ENCODE measurements at regions not wholly inside any gene's neighbourhood (a gene's known extent, or its start where the extent isn't known, plus 50 kb on each side); places are given as distances from the start of the nearest gene placed in this dataset.

DNA sequence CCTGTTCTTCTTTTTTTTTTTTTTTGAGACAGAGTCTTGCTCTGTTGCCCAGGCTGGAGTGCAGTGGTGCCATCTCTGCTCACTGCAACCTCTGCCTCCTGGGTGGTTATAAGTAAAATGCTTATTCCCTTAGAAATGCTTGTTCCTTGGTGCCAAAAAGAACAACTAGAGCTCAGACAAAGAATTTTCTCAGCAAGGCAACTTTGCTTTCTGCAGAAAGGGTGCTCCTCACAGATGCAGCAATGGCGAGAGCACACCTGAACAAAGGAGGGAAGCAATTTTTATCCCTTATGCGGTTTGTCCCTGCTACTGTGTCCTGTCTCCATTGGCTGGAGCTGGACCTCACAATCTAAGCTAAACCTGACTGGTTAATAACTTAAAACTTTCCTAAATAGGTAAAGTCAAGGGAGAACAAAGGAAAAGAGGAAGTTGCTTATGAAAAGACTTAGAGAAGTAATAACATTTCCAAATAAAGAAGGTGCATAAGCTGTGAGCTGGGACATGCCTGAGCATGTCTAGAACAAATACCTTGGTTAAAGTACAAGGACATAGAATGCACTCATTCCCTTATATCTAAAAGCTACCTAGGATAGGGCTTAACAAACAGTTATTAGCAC lies 90.0 kb upstream of the PRR5 start:
- no peak for DNase-seq

DNA sequence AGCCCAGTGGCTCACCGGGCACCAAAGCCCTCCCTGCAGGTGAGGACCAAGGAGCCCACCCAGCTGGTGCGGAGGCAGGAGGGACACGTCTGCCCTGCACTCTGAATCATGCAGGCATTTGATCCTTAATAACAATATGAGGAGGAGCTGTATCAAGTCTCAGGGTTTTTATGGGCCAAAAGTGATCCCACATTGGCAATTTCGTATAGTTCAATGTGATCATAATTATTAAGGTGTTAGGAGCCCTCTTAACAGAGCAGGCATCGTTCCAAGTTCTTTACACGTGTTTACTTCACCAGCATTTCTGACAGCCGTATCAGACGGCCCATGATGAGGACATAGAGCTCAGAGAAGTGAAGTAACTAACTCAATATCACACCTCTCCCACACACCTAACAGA lies 91.9 kb upstream of the PRR5 start:
- no peak for DNase-seq

DNA sequence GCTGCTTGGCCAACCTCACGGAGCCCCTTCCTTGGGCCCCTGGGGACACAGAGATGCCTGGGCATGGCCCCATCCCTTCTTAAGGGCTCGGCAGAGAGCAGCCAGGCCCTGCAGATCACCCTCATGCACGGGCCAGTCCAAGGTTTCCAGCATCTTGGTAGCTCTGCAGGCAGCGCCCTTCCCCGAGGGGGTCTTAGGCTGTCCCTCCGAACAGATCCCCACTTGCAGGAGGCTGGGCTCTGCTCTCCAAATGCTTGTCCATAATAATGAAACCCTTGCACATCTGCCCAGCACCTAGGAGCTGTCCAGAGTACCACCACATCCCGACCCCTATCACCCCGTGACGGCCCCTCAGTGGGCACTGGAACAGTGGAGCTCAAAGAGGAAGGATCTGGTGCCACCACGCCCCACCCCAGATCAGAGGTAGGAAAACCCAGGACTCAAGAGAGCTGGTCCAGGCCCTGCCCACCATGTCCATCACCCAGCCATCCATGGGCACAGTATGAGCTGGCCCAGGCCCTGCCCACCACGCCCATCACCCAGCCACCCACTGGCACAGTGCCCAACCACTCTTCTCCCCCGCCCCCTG lies 92.5 kb upstream of the PRR5 start:
- DNase-seq = no peak

DNA sequence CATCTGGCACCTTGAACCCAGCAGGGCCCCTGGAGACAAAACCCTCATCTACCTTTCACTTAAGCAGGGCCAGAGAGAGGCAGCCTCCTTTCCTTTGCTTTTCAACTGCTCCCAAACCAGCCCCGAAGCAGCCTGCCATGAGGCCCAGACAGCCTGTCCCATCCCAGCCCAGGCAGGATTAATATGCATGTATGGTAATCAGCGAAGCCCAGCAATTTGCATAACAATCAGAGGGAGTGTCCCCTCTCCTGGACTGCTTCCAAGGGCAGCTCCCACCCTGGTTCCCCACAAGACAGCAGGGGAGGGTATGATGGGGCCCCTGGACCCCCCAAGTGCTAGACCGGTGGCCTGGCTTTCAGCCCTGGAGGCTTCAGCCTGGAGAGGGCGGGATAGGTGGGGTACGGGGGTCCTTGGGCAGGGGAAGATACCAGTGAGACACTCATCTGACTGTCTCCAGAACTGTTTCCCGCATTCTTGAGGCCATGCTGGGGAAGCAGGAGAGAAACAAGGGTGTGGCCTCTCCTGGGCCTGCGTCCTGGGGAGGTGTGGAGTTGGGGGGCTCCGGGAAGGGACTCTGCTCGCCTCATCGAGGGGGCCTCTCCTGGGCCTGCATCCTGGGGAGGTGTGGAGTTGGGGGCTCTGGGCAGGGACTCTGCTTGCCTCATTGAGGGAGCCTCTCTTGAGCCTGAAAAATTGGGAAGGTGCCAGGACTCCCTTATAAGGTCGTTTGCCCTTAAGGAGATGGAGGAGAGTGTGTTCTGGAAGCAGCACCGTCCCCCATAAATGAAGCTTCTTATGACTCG lies 93.2 kb upstream of the PRR5 start:
- no peak for DNase-seq

DNA sequence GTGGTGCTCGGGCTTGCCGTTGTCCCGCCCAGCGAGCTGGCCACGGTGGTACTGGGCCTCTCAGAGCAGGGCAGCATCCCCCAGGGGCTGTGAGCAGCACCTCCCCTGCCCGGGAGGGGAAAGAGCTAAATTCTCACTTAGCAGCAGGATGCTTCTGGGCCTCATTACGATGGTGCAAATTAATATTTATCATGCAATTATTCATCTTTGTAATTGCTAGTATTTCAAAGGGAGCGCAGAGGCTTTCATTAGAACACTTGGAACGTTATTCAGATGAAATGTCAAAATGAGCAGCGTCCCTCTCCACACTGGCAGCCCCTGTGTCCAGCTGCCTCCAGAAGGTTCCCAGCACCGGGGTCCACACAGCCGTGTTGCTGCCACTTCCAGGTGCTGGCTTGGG lies 95.9 kb upstream of the PRR5 start:
- no peak for DNase-seq

DNA sequence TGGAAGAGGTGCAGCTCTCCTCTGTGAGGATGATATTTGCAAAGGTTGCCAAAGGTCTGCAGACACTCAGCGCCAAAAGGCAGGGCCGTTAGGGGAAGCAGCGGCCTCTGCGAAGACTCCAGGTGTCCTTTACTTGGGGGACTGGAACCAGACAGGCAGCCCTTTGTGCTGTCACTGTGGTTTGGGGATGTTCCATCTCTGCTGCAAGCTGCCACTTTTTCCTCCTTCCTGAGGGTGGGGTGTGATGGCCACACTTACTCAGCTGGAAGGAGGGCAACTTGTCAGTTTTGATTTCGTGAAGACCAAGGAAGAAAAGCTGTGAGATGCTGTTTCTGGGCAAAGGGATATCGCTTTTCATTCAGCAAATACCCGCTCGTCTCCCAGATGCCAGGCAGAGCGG lies 96.5 kb upstream of the PRR5 start:
- DNase-seq = no peak

DNA sequence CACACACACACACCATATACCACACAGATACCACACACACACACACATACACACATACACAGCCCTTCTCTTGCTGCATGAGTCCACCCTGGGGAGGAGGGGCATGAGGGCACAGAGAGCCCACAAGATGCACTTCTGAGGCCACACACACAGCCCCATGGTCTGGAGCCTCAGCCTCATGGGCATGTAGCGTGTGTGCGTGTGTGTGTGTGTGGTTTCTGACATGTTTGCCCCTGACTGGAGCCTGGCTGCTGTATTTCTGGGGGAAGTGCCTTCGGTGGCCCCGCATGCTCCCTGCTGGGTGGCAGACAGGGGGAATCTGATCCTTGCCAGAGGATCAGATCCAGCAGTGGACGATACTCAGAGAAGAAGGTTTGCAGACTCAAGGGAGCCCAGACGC lies 97.0 kb upstream of the PRR5 start:
- no peak for DNase-seq

DNA sequence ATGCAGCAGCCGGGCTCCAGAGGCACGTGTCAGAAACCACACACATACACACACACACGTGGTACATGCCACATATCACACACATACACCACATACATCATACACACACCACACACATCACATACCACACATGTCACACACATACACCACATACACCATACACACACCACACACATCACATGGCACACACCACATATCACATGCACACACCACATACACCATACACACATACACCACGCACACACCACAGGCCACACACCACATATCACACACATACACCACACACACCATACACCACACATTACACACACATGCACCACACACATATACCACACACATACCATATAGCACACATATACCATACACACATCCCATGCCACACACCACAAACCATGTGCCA lies 97.5 kb upstream of the PRR5 start:
- no peak for DNase-seq

DNA sequence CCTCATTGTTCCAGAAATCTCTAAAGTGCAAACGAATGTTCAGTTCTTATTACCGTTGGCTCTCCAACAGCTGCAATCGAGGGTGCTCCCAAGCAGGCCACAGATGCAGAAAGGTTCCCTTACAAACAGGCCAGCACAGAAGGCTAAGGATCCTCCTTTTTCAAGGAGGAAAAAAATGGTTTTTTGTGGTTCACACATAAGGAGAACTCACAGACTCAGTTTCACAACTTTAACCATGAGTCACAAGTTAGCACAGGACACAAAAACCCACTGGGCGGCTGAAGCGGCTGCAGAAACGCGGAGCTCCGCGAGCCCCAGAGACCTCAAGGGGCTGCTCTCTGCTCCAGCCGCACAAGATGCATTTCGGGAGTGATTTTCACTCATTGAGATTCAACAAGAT lies 98.2 kb upstream of the PRR5 start:
- DNase-seq = no peak

DNA sequence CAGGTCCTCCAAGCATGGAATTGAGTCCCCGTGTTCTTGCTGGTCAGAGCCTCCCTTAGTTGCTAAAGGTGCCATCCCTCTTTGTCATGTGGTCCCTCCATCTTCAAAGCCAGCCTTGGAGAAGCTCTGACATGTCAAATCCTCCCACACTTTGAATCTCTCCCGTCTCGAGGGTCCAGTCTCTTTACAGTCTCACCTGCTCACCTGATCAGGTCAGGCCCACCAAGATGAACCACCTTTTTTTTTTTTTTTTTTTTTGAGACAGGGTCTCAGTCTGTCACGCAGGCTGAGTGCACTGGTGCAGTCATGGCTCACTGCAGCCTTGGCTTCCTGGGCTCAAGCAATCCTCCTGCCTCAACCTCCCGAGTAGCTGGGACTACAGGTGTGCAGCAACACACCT lies 100.3 kb upstream of the PRR5 start:
- DNase-seq = no peak

DNA sequence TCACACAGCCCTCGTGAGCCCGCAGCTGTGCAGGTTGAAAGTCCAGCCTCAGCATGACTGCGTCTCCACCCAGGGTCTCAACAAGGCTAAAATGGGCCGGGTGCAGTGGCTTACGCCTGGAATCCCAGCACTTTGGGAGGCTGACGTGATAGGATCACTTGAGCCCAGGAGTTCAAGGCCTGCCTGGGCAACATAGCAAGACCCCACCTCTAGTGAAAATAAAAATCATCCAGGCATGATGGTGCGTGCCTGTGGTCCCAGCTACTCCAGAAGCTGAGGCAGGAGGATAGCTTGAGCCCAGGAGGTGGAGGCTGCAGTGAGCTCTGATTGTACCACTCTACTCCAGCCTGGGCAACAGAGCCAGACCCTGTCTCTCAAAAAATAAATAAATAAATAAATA lies 100.8 kb upstream of the PRR5 start:
- no peak for DNase-seq

DNA sequence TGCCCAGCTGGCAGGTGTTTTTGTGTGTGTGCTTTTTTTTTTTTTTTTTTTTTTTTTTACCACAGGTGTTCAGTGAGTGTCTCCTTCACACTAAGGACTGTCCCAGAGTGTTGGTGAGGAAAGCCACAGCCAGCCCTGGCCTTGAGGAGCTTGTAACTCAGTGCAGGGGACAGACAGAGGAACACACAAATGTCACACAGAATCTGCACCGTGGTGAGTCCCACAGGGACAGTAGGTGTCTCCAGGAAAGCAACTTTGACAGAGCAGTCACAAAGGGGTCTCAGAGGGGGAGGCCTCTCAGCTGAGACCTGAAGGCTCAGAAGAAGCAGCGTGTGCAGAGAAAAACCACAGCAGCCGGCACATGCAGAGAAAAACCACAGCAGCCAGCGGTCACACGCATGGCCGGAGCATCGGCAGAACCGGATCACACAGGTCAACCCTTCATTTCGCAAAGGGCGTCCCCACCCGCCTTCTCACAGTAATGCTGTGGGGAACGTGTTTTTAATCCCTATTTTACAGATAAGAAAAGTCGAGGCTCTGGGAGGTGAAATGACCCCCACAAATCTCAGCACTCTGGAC lies 101.7 kb upstream of the PRR5 start:
- no peak for DNase-seq

DNA sequence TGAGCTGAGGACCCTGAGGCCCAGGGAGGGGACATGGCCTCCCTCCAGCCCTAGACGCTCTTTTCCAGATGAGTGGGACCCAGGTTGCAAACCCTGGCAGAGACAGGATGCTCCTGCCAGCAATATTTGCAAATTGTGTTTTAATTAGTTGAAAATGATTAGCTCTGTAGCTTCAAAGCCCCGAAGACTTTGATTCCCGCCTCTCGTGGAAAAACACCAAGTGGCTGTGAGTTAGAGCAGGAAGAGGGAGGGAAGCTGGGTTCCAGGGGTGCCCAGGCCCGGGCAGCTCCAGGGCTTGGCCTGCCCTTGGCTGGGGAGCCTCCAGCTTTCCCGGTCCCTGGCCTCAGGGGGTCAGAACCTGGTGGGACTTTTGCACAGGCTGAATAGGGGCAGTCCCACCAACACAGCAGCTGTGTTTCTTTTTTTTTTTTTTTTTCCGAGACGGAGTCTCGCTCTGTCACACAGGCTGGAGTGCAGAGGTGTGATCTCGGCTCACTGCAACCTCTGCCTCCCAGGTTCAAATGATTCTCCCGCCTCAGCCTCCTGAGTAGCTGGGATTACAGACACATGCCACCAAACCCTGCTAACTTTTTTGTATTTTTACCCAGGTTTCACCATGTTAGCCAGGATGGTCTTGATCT lies 101.6 kb upstream of the RTL6 start:
- DNase-seq = no peak

DNA sequence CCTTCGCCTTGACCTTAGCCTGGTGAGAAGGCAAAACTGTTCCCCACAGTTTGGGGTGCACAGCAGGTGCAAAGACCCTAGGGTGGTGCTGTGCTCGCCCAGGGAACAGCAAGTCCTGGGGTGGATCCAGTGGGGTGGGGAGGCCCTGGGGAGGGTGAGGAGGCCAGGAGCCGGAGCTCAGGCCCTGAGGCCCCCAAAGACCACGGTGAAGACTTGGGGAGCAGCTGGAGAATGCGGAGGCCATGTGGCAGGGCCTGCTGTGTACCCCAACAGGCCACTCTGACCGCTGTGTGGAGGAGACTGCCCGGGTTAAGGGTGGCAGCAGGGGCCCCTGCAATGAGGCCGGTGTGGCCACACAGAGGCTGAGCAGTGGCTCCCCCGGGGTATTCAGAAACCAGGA lies 101.1 kb upstream of the RTL6 start:
- DNase-seq = no peak

DNA sequence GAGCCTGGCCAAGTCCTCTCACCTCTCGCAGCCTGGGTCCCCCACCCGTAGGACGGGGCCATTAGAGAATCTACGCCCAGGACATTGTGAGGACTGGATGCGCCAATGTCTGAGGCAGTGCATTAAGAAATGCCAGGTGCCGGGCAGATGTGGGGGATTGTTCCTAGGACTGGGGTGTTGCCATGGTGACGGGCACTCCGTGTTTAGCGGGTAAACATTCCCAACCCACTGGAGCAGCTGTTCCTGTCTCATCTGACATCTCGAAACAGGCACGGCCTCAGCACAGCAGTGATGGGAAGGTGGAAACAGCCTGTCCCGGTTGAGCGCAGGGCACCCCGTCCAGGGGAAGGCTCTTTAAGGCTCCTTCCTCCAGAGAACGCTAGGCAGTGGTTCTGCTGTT lies 99.6 kb upstream of the RTL6 start:
- DNase-seq = peak; percentile 36

DNA sequence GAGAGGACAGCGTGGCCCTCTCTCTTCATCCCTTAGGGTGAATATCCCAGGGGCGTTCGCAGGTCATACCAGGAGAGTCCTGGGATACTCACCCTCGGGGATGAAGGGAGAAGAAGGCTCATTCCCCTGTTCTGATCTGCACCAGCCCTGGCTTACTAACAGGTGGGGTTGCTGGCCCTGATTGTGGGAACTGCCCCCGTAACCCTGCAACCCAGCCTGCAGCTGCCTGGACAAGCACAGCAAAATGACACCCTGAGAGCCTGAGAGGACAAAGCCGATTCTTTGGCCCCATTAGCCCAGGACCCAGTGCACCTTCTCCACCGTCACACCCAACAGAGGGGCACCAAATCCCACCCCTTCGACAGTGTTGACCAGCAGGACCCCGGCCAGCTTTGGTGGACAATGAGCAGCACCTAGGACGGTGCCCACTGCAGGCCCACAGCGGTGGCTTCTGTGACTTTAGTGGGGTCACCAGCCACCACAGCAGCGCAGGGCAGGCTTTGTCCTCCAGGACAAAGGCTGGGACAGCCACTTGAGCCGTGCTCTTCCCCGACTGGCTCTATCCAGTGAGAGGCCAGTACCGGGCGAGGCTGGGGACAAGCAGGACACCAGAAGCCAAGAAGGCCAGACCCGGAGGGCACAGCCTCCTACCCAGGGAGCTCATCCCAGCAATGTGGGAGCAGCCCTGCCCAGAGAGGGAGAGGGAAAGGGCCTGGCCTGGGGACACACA lies 98.5 kb upstream of the RTL6 start:
- DNase-seq = no peak

DNA sequence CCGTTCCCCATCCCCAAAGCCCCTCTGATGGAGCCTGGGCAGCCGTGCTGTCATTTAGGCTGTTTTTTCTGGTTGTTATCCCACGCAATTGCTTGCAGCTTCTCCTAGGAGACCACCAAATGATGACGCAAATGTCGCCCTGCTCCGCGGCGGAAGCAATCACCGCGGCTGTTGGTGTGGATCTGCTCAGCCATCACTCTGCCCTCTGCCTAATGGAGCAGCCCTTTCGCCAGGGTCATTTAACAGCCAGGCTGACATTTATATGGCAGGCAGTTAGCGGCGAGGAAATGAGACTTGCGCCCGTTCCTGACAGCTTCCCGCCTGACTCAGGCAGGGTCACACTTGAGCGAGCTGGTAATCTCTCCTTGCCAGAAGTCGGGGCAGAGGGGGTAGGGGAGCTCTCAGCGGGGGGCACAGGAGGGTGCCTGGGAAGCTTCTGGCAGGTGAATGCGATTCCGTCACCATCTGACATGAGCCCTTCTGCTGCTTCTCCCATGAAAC lies 97.9 kb upstream of the RTL6 start:
- DNase-seq = no peak

DNA sequence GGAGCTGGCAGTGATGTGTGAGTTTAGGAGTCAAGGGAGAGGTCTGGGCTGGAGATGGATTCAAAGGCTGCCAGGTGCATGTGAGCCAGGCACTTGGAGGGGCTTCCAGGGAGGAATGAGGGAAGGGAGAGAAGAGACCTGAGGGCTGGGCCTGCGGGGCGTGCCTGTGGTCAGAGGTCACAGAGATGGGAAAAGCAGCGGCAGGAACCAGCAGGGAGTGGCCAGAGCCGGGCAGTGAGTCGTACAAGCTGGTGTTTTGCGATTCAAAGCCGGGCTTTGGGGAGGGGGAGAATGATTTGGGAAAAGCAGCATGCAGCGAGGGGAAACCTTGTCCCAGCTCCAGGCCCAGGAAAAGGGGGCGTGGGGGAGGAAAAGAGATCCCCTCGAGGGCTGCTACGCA lies 96.9 kb upstream of the RTL6 start:
- no peak for DNase-seq

DNA sequence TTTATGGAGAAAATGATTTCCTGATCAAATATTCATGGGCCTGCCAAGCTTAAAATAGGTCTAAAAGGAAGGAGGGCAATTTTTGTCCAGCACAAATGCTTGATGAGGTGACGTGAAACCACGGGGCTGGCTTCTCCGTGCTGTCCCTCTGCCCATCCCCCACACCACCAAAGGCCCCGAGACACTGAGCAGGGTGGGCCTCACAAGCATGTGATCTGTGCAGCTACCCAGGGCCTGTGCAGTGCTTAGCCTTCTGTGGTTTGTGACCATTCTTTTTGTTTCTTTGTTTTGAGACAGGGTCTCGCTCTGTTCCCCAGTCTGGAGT lies 94.8 kb upstream of the RTL6 start:
- DNase-seq = no peak

DNA sequence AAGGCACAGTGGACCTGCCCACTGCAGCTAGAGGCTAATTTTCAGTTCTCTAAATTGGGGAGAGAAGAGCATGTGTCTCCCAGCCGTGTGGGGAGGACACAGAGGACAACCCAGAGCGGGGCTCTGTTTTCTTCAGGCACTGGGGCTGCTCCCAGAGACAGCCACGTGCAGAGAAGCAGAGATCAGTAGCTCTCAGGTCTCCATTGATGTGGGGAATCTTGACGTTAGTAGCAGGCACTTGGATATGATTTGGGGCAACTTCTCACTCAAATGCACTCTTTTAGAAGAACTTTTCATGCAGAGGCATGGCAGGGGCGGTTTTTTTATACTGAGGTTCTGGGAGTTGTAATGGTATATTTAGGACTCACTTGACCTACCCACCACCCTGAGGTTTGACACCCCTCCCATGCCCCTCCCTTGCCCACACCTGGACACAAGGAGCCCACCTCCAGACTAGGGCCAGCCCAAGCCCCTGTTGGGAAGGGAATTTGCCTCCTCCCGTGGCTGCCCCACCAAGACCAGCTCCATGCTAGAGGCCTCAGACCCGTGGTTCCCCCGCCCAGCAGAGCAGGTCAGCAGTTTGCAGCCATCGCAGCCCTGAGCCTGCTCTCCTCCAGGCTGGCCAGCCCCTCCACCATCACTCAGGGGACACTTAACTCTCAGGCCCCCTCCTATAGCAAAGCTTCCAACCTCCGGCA lies 94.2 kb upstream of the RTL6 start:
- no peak for DNase-seq

DNA sequence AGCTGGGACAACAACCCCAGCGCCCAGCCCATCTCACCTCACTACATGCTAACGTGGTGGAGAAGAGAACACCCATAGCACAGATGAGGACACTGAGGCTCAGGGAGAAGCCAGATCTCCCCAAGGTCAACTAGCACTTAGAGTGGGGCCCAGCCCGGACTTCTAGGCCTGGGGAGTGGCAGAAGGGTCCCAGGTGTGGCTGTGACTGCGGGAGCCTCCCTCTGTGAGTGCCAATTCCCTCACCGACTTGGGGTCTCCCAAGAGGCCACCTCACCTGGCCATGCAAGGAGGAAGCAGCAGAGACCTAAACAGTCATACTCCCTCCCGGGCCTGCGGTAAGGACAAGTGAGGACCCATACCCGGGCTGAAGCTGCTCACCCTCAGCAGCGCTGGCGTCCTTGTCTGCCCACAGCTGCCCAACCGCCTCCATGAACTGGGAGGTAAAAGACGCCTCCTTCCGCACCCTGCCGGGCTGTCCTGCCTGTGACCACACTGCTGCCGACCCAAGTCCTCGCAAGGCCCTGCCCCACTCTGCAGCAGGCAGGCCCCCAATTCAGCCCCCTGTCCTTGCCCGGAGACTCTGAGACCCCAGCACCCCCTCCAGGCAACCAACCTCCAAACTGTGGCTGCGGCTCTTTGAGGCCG lies 93.2 kb upstream of the RTL6 start:
- DNase-seq = no peak

DNA sequence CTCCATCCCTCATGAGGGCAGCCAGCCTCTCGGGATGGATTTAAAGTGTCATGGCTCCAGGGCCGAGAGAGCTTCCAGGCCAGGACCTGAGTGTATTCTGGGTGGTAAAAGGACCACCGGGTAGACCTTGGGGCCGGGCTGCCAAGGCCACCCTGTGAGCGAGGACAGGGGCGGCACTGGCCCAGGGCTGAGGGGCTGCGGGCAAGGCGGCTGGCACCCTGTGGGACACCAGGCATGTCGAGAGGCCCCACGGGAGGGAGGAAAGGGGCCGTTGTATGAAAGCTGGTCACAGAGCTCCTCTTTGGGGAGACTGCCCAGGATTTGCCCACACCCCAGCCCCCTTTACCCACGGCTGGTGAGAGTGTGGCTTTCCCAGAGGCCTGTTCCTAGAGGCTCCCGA lies 92.3 kb upstream of the RTL6 start:
- DNase-seq = no peak
